BE2C (cell line): ENCODE measurements at regions not wholly inside any gene's neighbourhood (a gene's known extent, or its start where the extent isn't known, plus 50 kb on each side); places are given as distances from the start of the nearest gene placed in this dataset.

Source experiments
- DNase-seq: peaks from one replicate; pipeline ENCODE4 v3.0.0-alpha.2; 2020
- H3K27me3 ChIP-seq: fragments of 250-450 bp; sonication (Bioruptor Pico); 2 replicates; pipeline ENCODE4 v1.5.1; 2020; ENCODE audit warnings: mild to moderate bottlenecking
- H3K36me3 ChIP-seq: fragments of 250-450 bp; sonication (Bioruptor Pico); 2 replicates; pipeline ENCODE4 v1.5.1; 2020; ENCODE audit warnings: mild to moderate bottlenecking
- H3K4me1 ChIP-seq: fragments of 250-450 bp; sonication (Bioruptor Pico); 2 replicates; pipeline ENCODE4 v1.5.1; 2020
- H3K4me3 ChIP-seq: 2 replicates; pipeline ENCODE4 v1.5.1; 2011; ENCODE audit warnings: low read depth, low read length
- H3K9me3 ChIP-seq: fragments of 250-450 bp; sonication (Bioruptor Pico); 2 replicates; pipeline ENCODE4 v1.5.1; 2020
- CTCF ChIP-seq: IDR thresholded peaks from 2 replicates; pipeline ENCODE4 v1.5.1; 2012; ENCODE audit warnings: mild to moderate bottlenecking, low read depth, low read length

- Histone ChIP-seq H3K4me3 (no peak overlapping the region), H3K36me3 (no peaks in the 10 kb centered on the region), H3K27me3 (no peaks in the 10 kb centered on the region), H3K4me1 (no peaks in the 10 kb centered on the region), H3K9me3 (no peaks in the 10 kb centered on the region)
- no peak for DNase-seq
- TF ChIP-seq CTCF: no peak
Observed at GRCh38 chr4:83885256-83886182, 349.6 kb downstream of the GPAT3 start.

- no peak overlapping the region for H3K4me3 ChIP-seq
- H3K4me1 ChIP-seq: peaks cover 10% of the 10 kb centered on the region
- H3K27me3 ChIP-seq: no peaks in the 10 kb centered on the region
- no peak for TF ChIP-seq CTCF
- no peaks in the 10 kb centered on the region for H3K36me3 ChIP-seq
- DNase-seq: no peak
- H3K9me3 ChIP-seq: no peaks in the 10 kb centered on the region
Observed at GRCh38 chr4:83876047-83876446, 340.1 kb downstream of the GPAT3 start.

- Histone ChIP-seq H3K4me1 (peaks cover 10% of the 10 kb centered on the region), H3K27me3 (no peaks in the 10 kb centered on the region), H3K9me3 (no peaks in the 10 kb centered on the region), H3K36me3 (no peaks in the 10 kb centered on the region), H3K4me3 (no peak overlapping the region)
- no peak for DNase-seq
- TF ChIP-seq CTCF: no peak
Observed at GRCh38 chr4:83875437-83875836, 339.5 kb downstream of the GPAT3 start.

GRCh38 chr4:83873996-83874395 lies 338.1 kb downstream of the GPAT3 start:
- Histone ChIP-seq H3K4me1 (peaks cover 10% of the 10 kb centered on the region), H3K27me3 (no peaks in the 10 kb centered on the region), H3K9me3 (no peaks in the 10 kb centered on the region), H3K4me3 (no peak overlapping the region), H3K36me3 (no peaks in the 10 kb centered on the region)
- no peak for DNase-seq
- TF ChIP-seq CTCF: no peak

- Histone ChIP-seq H3K27me3 (no peaks in the 10 kb centered on the region), H3K36me3 (no peaks in the 10 kb centered on the region), H3K4me3 (no peak overlapping the region), H3K9me3 (no peaks in the 10 kb centered on the region), H3K4me1 (peaks cover 2% of the 10 kb centered on the region; the same call in 1 of the 2 replicates)
- no peak for TF ChIP-seq CTCF
- no peak for DNase-seq
Observed at GRCh38 chr4:83870328-83870950, 334.5 kb downstream of the GPAT3 start.
